Activated T-cell treated with anti-CD3 and anti-CD28 coated beads for 1 hour (primary cell): ENCODE measurements at regions not wholly inside any gene's neighbourhood (a gene's known extent, or its start where the extent isn't known, plus 50 kb on each side); places are given as distances from the start of the nearest gene placed in this dataset.

Experiments
- DNase-seq: peaks from one replicate; pipeline ENCODE4 v3.0.0-alpha.2; 2020; ENCODE audit warnings: low read depth

- no peak for DNase-seq
Measured at GRCh38 chr5:167482555-167482954, 808.9 kb upstream of the WWC1 start.

- no peak for DNase-seq
Measured at GRCh38 chr5:167485061-167485774, 806.2 kb upstream of the WWC1 start.

DNA sequence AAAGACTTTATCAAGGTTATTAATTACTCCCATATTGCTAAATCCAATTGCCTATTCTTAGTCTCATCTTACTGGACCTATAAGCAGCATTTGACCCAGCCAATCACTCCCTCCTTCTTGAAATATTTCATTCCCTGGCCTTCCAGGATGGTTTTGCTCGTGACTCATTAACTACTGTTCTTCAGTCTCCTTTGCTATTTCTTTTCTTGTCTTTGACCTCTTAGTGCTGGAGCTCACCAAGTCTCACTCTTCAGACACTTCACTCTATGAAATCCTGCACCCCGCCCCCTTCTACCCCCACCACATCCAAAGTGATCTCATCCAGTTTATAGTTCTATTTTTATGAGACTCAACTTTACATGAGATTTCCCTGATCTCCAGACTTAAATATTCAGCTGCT lies 803.1 kb upstream of the WWC1 start:
- DNase-seq: no peak

DNA sequence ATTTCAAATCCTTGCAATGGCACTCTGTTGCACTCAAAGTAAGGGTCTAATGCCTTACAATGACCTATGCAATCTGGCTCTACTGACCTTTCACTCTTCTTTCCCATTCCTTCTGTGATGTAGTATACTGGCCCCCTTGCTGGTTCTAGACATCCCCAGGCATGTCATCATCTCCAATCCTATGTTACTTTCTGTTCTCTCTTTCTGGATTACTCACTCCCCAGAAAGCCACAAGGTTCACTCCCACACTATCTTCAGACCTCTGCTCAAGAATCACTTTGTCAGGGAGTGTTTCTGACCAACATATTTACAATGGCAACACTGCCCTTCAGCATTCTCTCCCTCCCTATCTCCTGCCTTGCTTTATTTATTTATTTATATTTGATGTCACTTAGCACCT lies 802.2 kb upstream of the WWC1 start:
- no peak for DNase-seq

DNA sequence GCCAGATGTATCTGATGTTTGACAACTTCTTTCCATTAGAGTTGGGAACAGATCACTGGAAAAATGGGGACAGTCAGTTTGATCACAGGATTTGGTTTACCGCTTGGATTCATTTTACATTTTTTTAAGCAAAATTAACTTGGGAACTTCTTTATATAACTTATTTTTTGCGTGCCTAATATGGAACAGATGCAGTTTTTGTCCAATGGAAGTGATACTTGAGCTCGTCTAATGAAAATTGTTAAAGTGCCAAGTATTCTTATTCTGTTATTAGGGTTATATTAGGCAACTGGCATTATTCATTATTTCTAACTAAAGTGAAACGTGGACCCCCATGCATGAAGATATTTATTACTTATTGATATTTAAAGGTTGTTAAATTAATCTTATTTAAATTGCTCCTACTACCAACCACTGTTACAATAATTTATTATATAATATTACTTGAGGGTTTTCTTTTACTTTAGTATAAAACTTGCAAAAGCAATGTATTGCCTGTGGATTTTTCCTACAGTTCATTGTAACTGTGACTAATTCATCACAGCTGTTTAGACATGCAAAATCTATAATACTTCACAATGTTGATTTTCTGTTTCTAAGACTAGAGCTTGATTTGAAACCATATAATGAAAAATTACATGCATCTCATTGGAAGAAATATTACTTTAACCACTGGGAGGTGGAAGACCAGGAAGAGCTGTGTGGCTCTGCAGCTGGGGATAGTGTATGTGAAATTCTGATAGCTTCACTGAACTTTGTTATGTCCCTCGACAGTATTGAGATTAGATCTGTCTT lies 787.3 kb upstream of the WWC1 start:
- no peak for DNase-seq

DNA sequence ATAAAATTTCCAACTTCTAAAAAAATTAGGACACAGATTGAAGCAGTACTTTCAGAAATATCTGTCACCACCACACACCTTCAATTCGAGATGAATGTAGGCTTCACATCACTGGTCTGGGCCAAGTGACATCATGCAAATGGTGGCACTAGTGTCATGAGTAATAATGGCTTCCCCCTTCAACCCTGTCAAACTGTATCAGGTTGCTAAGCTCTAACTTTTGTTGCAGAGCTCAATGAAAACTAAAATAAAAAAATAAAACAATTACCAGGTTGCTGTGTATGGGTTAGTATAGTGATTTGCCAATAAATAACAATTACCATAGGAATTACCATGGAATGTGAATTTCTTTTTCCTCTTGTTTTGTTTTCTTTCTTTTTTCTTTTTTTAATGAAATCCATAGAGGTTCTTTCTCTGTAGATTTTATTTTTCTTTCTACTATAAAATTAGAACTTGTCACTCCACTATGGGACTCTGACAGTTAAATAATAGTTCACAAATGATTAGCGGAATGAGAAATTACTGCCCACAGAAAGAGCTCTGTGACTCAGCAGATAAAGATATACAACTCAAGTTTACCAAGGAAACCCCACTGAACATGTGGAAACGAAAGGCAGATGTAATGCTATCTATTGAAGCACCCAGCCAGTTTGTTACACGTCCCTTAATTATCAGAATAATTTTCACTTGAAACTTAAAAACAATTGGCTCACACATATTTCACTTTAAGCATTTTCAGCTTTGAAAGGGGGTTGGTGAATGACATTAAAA lies 783.8 kb upstream of the WWC1 start:
- DNase-seq: no peak

DNA sequence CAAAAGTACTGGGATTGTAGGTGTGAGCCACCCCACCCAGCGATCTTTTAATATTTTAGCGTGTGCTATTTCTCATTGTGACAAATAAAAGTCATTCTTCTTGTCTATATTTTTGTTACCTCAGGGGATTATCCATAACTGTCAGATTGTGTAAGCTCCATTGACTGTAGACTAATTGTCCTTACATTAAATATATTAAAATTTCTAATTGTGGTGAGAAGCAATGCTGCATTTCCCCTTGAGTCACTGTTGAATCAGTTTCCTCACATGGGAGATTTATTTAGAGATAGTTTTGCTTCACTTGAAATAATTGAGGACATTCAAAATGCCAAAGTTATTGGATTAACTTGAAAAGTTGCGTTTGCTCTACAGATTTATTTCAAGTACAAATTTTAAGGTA lies 782.4 kb upstream of the WWC1 start:
- DNase-seq: no peak

DNA sequence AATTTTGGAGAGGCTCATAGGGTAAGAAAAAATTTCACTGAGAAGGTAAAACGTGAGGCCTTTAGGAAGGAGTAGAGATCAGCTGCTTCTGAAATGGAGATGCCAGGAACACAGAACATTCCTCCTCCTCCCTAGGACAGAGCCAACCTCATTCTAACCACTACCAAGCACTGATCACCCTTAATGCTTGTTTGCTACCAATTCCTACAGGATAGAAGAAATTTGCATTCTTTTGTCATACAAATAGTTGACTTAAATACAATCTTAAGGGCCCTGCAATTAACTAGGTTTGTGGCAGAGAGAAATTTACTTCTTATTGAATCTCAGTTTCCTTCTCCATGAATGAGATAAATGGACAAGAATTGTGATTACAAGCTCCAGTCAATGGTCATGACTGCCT lies 780.2 kb upstream of the WWC1 start:
- no peak for DNase-seq

DNA sequence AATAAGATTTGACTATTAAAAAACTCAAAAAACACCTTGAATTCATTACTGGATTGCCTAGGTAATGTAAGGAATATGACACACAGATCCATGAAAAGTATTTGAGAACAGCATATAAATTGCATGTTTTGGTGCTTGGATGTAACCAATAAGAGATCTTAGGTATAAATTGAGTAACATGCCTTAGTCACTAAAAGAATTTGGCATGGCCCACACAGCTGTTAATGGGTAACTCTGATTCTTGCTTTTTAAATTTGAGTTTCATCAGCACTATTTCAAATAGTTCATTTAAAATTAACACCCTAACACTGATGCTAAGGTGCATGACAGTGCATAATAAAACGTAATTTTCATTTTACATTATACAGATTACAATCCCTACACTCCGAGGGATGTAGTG lies 779.3 kb upstream of the WWC1 start:
- DNase-seq: no peak

- no peak for DNase-seq
Measured at GRCh38 chr5:167513381-167513780, 778.1 kb upstream of the WWC1 start.

- DNase-seq: no peak
Measured at GRCh38 chr5:167514461-167514860, 777.0 kb upstream of the WWC1 start.

GRCh38 chr5:167525004-167525403 lies 766.4 kb upstream of the WWC1 start:
- DNase-seq: no peak

DNA sequence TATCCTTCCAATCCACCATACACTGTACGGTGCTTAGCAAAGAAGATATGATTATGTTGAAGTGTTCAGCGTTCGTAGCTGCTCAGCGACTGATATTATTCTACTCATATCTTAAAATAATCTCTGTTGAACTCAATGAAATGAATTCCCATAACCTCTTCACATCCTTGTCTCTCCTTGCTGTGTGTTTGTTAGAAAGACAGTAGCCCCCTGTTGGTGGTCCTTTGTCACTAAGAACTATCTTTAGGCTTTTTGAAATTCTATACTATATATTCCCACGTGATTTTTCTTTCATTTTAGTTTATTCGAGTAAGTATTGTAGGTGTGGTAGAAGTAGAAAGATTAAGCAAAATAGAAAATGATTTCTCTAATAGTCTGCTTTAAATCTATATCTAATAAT lies 762.8 kb upstream of the WWC1 start:
- no peak for DNase-seq

GRCh38 chr5:167530548-167530947 lies 760.9 kb upstream of the WWC1 start:
- DNase-seq: no peak

- no peak for DNase-seq
Measured at GRCh38 chr5:167533814-167534795, 757.3 kb upstream of the WWC1 start.

- DNase-seq: no peak
Measured at GRCh38 chr5:167539747-167540146, 751.7 kb upstream of the WWC1 start.

- DNase-seq: no peak
Measured at GRCh38 chr5:167546270-167546669, 745.2 kb upstream of the WWC1 start.

DNA sequence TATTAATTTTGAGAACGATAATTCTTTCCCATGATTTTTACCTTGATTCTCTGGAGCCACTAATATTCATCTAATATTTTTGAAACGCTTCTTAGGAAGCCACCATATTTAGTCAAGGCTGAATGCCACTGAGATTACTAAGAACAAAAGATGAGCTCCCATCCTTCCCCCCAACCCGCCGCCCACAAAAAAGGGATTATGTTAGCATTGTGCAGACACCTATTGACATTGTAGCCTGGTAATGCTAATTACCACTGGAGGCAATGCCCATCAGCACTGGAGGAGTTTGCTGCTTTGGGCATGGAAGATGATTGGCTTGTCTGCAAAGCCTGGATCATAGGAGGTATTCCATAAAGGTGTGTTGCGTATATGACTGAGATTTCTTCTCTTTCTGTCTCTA lies 739.1 kb upstream of the WWC1 start:
- no peak for DNase-seq

- DNase-seq: no peak
Measured at GRCh38 chr5:167553511-167553910, 737.9 kb upstream of the WWC1 start.

DNA sequence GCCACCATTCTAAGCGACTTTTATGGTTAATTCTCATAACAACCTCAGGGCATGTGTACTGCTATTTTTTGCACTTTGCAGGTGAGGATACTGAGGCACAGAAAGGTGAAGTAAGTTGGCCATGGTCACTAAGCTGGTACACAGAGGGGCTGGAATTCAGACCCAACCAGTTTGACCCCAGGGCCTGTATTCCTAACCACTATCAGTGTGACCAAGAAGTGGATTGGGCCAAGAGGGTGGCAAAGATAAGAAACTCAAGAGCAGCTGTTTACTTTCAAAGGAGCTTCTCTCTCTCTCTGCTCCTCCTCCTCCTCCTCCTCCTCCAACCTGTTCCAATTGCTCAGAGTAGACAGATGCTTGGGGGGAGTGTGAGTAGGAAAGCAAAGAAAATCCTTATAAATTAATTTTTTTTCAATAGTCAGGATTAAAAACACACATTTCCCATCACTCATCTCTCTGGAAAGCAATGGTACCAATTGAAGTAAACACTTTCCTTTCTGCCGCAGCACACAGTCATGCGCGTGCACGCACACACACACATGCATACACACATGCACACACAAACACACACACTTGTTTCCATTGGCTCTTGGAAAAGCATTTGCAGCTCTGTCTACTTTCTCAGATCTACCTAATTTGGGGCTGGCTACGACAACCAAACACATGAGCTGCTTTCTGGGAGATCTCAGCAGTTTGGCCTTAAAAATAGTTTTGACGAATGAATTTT lies 736.7 kb upstream of the WWC1 start:
- no peak for DNase-seq

DNA sequence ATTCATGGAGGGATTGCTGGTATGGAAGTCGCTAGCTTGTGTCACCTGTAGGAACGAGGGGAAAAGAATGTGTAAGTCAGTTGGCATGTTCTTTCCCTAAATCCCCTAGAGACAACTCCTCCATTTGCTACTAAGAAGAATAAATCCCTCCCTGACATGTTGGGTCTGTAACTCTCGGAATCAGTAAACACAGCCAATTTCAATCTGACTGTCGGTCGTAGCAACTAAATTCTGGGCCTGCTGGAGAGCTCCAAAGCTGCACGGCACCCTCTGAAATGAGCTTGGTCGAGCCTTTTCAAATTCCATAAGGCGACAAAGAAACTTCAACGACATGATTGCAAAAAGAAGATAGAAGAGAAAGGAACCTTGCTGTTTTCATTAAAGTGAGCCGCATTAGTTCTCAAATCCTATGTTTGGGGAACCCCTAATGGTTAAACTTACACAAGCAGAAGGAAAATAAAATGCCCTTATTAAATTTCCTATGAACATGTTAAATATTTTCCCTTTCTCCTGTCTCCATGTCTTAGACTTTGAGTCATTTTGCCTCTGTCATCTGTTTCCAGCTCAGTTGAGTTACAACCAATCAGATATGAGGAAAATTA lies 735.8 kb upstream of the WWC1 start:
- no peak for DNase-seq
